22Rv1 (cell line): ENCODE measurements at regions not wholly inside any gene's neighbourhood (a gene's known extent, or its start where the extent isn't known, plus 50 kb on each side); places are given as distances from the start of the nearest gene placed in this dataset.

ENCODE experiments used
- H3K27ac ChIP-seq: fragments of 450-650 bp; 2 replicates; pipeline ENCODE4 v1.5.1; 2017
- CTCF ChIP-seq: fragments of 450-650 bp; IDR thresholded peaks from 2 replicates; pipeline ENCODE4 v1.5.1; 2017; ENCODE audit warnings: mild to moderate bottlenecking
- ZFX ChIP-seq: fragments of 450-650 bp; IDR thresholded peaks from 2 replicates; pipeline ENCODE4 v1.6.1; 2017; ENCODE audit warnings: antibody characterized with exemption, borderline replicate concordance

GRCh38 chr22:22069450-22070370, 87.1 kb upstream of the TOP3B start:
- TF ChIP-seq CTCF = no peak
- TF ChIP-seq ZFX = no peak
- H3K27ac ChIP-seq = no peak overlapping the region

- TF ChIP-seq ZFX (no peak), CTCF (no peak)
- H3K27ac ChIP-seq = no peak overlapping the region
These were observed 86.1 kb upstream of the TOP3B start for GRCh38 chr22:22068657-22069056.

- no peak overlapping the region for H3K27ac ChIP-seq
- TF ChIP-seq CTCF = no peak
- no peak for TF ChIP-seq ZFX
These were observed 85.4 kb upstream of the TOP3B start for GRCh38 chr22:22068025-22068424.

- H3K27ac ChIP-seq = no peak overlapping the region
- TF ChIP-seq CTCF = no peak
- TF ChIP-seq ZFX = no peak
These were observed 84.6 kb upstream of the TOP3B start for GRCh38 chr22:22067192-22067591.

- H3K27ac ChIP-seq = no peak overlapping the region
- TF ChIP-seq CTCF (no peak), ZFX (no peak)
These were observed 82.0 kb upstream of the TOP3B start for GRCh38 chr22:22064580-22064979.

GRCh38 chr22:22062306-22062793, 79.8 kb upstream of the TOP3B start:
- H3K27ac ChIP-seq = no peak overlapping the region
- TF ChIP-seq CTCF = no peak
- no peak for TF ChIP-seq ZFX
